ENCODE measurements at regions not wholly inside any gene's neighbourhood (a gene's known extent, or its start where the extent isn't known, plus 50 kb on each side); places are given as distances from the start of the nearest gene placed in this dataset.

GRCh38 chr5:5995819-5996218 is 382.5 kb downstream of the MED10 start (continued):
- TF ChIP-seq RFX5 (IDR thresholded peaks at IDR 0.05; ENCODE audit: borderline replicate concordance, low read depth, low read length) (no peak), TEAD4 (IDR thresholded peaks at IDR 0.05; ENCODE audit: low read depth, low read length) (no peak)

All from H1 (cell line).